ENCODE measurements at regions not wholly inside any gene's neighbourhood (a gene's known extent, or its start where the extent isn't known, plus 50 kb on each side); places are given as distances from the start of the nearest gene placed in this dataset.

GRCh38 chr6:1485678-1486077, 96.3 kb downstream of the FOXF2 start:
- Histone ChIP-seq H3K36me3 (no peaks in the 10 kb centered on the region), H3K4me1 (no peaks in the 10 kb centered on the region), H3K27ac (no peak overlapping the region), H3K9me3 (no peaks in the 10 kb centered on the region), H3K4me3 (no peak overlapping the region), H3K27me3 (no peaks in the 10 kb centered on the region)
- no peak for DNase-seq
- 33 to 46% methylated on average over 5 of the region's 5 CpGs for WGBS, 2 donors (ENCODE audit: low coverage in 1 of 2)
- TF ChIP-seq EP300 (IDR thresholded peaks at IDR 0.05; ENCODE audit: low read depth) = no peak
- no peak for TF ChIP-seq CTCF (IDR thresholded peaks at IDR 0.05)
- TF ChIP-seq POLR2AphosphoS5 (IDR thresholded peaks at IDR 0.05) = no peak
- TF ChIP-seq POLR2A (IDR thresholded peaks at IDR 0.05) = no peak
- in situ Hi-C loops (cut with MboI; ENCODE audit: low pct_ligation_motif_present in 1 of 4, low pct_unique_long_range_greater_than_20kb in 1 of 4, low sequenced_read_pairs in 3 of 4) (no loop called here), intact Hi-C loops (cut with DNase I; ENCODE audit: low total_unique reads) (no loop called here)

DNA sequence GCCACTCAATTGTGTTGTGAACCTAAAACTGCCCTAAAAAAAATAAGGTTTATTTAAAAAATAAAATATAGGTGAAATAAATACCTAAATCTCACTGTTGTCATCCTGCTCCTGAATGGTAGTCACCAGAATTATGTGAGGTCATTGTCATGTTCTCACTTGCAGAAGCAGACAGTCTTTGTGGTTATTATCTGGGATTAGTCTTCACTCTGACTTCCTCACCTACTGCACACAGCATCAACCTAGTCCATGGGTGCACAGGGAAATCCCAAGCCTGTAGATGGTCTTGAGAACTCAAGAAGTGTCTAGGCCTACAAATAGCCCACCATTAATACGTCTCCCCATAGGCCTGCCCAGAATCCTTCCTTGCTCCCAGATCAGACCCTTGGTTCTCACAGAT, 97.0 kb downstream of the FOXF2 start:
- no peaks in the 10 kb centered on the region for H3K4me1 ChIP-seq
- H3K36me3 ChIP-seq = no peaks in the 10 kb centered on the region
- 71 to 75% methylated on average over 1 of the region's 1 CpG for WGBS, 2 donors (ENCODE audit: low coverage in 1 of 2)
- no peaks in the 10 kb centered on the region for H3K27me3 ChIP-seq
- H3K27ac ChIP-seq = no peak overlapping the region
- H3K4me3 ChIP-seq = no peak overlapping the region
- DNase-seq = no peak
- no peak for TF ChIP-seq POLR2AphosphoS5 (IDR thresholded peaks at IDR 0.05)
- TF ChIP-seq CTCF (IDR thresholded peaks at IDR 0.05) = no peak
- no peak for TF ChIP-seq EP300 (IDR thresholded peaks at IDR 0.05; ENCODE audit: low read depth)
- TF ChIP-seq POLR2A (IDR thresholded peaks at IDR 0.05) = no peak
- in situ Hi-C loops (cut with MboI; ENCODE audit: low pct_ligation_motif_present in 1 of 4, low pct_unique_long_range_greater_than_20kb in 1 of 4, low sequenced_read_pairs in 3 of 4) = no loop called here
- intact Hi-C loops (cut with DNase I; ENCODE audit: low total_unique reads) = no loop called here
- no peaks in the 10 kb centered on the region for H3K9me3 ChIP-seq

DNA sequence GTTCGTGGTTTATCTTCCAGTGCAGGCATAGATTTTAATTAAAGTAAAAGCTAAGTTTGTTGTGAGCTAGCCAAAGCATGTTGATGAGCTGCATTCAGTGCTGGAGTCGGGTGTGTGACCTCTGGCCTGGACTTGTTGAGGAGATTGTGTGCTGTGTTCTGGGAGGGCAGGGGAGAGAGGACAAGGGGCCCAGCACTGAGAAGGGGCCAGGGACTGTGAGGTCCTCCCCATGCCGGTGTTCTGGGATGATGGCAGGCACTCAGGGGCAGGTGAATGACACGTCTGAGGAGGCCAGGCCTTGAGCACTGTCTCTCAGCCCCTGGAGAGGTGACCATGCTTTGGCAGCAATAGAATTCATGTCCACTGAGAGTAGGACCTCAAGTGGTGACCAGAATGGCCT, 97.9 kb downstream of the FOXF2 start:
- in situ Hi-C loops (cut with MboI; ENCODE audit: low pct_ligation_motif_present in 1 of 4, low pct_unique_long_range_greater_than_20kb in 1 of 4, low sequenced_read_pairs in 3 of 4) = no loop called here
- H3K27ac ChIP-seq = no peak overlapping the region
- H3K4me3 ChIP-seq = no peak overlapping the region
- TF ChIP-seq POLR2A (IDR thresholded peaks at IDR 0.05) (no peak), CTCF (IDR thresholded peaks at IDR 0.05) (no peak), EP300 (IDR thresholded peaks at IDR 0.05; ENCODE audit: low read depth) (no peak), POLR2AphosphoS5 (IDR thresholded peaks at IDR 0.05) (no peak)
- no peaks in the 10 kb centered on the region for H3K36me3 ChIP-seq
- no peaks in the 10 kb centered on the region for H3K27me3 ChIP-seq
- intact Hi-C loops (cut with DNase I; ENCODE audit: low total_unique reads) = no loop called here
- no peak for DNase-seq
- no peaks in the 10 kb centered on the region for H3K4me1 ChIP-seq
- H3K9me3 ChIP-seq = no peaks in the 10 kb centered on the region
- 83% methylated on average over 4 of the region's 4 CpGs; no CpG with 5 or more reads in 1 of the 2 donors for WGBS, 2 donors (ENCODE audit: low coverage in 1 of 2)

DNA sequence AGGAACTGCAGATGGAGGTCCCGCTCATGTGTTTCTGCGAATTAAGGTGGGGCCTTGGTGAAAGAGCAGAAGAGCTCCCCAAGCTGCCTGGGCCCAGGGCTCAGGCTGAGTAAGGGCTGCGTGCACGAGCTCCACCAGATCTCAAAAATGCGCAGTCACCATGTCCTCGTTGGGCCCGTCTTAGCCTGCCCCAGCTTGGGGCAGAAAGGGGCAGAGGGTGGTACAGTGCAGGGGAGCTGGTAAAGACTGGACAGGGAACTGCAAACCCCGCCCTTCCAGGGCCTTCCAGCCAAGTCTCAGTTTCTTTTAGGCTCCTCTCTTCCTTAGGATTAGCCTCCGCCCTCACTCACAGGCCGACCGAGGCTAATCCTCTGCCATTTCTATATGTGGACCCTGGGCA, 101.6 kb downstream of the FOXF2 start:
- H3K9me3 ChIP-seq = no peaks in the 10 kb centered on the region
- in situ Hi-C loops (cut with MboI; ENCODE audit: low pct_ligation_motif_present in 1 of 4, low pct_unique_long_range_greater_than_20kb in 1 of 4, low sequenced_read_pairs in 3 of 4) = no loop called here
- H3K27me3 ChIP-seq = no peaks in the 10 kb centered on the region
- intact Hi-C loops (cut with DNase I; ENCODE audit: low total_unique reads) = no loop called here
- H3K27ac ChIP-seq = no peak overlapping the region
- H3K36me3 ChIP-seq = no peaks in the 10 kb centered on the region
- TF ChIP-seq POLR2AphosphoS5 (IDR thresholded peaks at IDR 0.05) = no peak
- TF ChIP-seq EP300 (IDR thresholded peaks at IDR 0.05; ENCODE audit: low read depth) = no peak
- no peak for TF ChIP-seq CTCF (IDR thresholded peaks at IDR 0.05)
- TF ChIP-seq POLR2A (IDR thresholded peaks at IDR 0.05) = no peak
- no peak overlapping the region for H3K4me3 ChIP-seq
- H3K4me1 ChIP-seq = no peaks in the 10 kb centered on the region
- 92 to 98% methylated on average over 6 to 11 of the region's 11 CpGs for WGBS, 2 donors (ENCODE audit: low coverage in 1 of 2)
- DNase-seq = no peak
